Ovary (tissue), 7 donors: ENCODE measurements at regions not wholly inside any gene's neighbourhood (a gene's known extent, or its start where the extent isn't known, plus 50 kb on each side); places are given as distances from the start of the nearest gene placed in this dataset.

Source experiments
- DNase-seq, 5 donors: peaks; one replicate each; pipeline ENCODE4 v3.0.0-alpha.2; 2019 to 2020
- H3K27ac ChIP-seq, 2 donors: fragments of 200-600 bp; one replicate each; pipeline versions ENCODE4 v1.5.1 to v1.8.0; 2019 to 2022
- H3K27me3 ChIP-seq: fragments of 200-600 bp; one replicate; pipeline ENCODE4 v1.8.0; 2022
- H3K36me3 ChIP-seq: fragments of 200-600 bp; sonication (generic); one replicate; pipeline ENCODE4 v1.5.1; 2019
- H3K4me1 ChIP-seq: one replicate; pipeline ENCODE4 v1.8.1; 2013; ENCODE audit warnings: mild to moderate bottlenecking, moderate library complexity; ENCODE audit not compliant: insufficient read depth
- H3K4me3 ChIP-seq: fragments of 200-600 bp; sonication (generic); one replicate; pipeline ENCODE4 v1.5.1; 2017
- H3K9me3 ChIP-seq, 2 donors: fragments of 200-600 bp in 1 of 2; sonication (generic) in 1 of 2; one replicate each; pipeline versions ENCODE4 v1.5.1 to v1.8.1; 2013 to 2019; ENCODE audit warnings: mild to moderate bottlenecking in 1 of 2, moderate library complexity in 1 of 2
- EP300 ChIP-seq: sonication (generic); formaldehyde crosslinking; IDR thresholded peaks from one replicate; pipeline ENCODE4 v1.6.1; 2017; ENCODE audit warnings: antibody characterized with exemption
- POLR2A ChIP-seq: fragments of 450-650 bp; IDR thresholded peaks from one replicate; pipeline ENCODE4 v1.6.1; 2017; ENCODE audit warnings: antibody characterized with exemption, mild to moderate bottlenecking, moderate library complexity
- WGBS, 3 donors: extraction: QIAGEN DNeasy Blood & Tissue Kit in 1 of 3; methylation state at CpG; one replicate each; pipeline versions ENCODE4 v1.1.5 to v1.1.7; 2013 to 2017; 5-methylcytosine and 5-hydroxymethylcytosine counted together
- intact Hi-C, 4 donors: fragments of 100-400 bp; cut with DNase I; formaldehyde crosslinking; loops; one replicate each; pipeline versions ENCODE4 v1.11.0 to v1.15.1; 2022 to 2023
- TF ChIP-seq, protein P1 (sequence below), 3 donors: fragments of 450-650 bp in 2 of 3; fragments of 200-600 bp in 1 of 3; IDR thresholded peaks; one replicate each; pipeline versions ENCODE4 v1.5.1 to v1.8.0; 2016 to 2022; ENCODE audit warnings: antibody characterized with exemption in 3 of 3, mild to moderate bottlenecking in 1 of 3
- donor health status: DM: no; HTN: no; CAD: no; lungs with moderate emphysema.
- donor health status: DM: no; HTN: no; CAD: no.
- donor health status: Bipolar disorder and iron deficiency.
- donor health status: DM: no; HTN: no; CAD: no.
- donor health status: DM: yes; HTN: yes; CAD: no.

GRCh38 chr5:88393042-88393441 is 124.4 kb upstream of the TMEM161B start:
- intact Hi-C loops: no loop called here
- TF ChIP-seq, protein P1, sequence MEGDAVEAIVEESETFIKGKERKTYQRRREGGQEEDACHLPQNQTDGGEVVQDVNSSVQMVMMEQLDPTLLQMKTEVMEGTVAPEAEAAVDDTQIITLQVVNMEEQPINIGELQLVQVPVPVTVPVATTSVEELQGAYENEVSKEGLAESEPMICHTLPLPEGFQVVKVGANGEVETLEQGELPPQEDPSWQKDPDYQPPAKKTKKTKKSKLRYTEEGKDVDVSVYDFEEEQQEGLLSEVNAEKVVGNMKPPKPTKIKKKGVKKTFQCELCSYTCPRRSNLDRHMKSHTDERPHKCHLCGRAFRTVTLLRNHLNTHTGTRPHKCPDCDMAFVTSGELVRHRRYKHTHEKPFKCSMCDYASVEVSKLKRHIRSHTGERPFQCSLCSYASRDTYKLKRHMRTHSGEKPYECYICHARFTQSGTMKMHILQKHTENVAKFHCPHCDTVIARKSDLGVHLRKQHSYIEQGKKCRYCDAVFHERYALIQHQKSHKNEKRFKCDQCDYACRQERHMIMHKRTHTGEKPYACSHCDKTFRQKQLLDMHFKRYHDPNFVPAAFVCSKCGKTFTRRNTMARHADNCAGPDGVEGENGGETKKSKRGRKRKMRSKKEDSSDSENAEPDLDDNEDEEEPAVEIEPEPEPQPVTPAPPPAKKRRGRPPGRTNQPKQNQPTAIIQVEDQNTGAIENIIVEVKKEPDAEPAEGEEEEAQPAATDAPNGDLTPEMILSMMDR (IDR thresholded peaks at IDR 0.05): no peak
- TF ChIP-seq EP300: no peak
- Histone ChIP-seq H3K4me3 (no peak overlapping the region), H3K4me1 (no peaks in the 10 kb centered on the region), H3K27me3 (no peaks in the 10 kb centered on the region), H3K36me3 (no peaks in the 10 kb centered on the region), H3K27ac (no peak overlapping the region), H3K9me3 (no peaks in the 10 kb centered on the region)
- no peak for DNase-seq
- WGBS, 3 donors: 73 to 83% (median 77%) methylated on average over 2 of the region's 2 CpGs

- 36 to 45% (median 37%) methylated on average over 3 of the region's 3 CpGs for WGBS, 3 donors
- intact Hi-C loops: no loop called here
These were observed 123.3 kb upstream of the TMEM161B start for GRCh38 chr5:88391991-88392390.

GRCh38 chr5:88391116-88391515 is 122.5 kb upstream of the TMEM161B start:
- no peaks in the 10 kb centered on the region for H3K27me3 ChIP-seq
- DNase-seq: no peak
- no peak for TF ChIP-seq POLR2A
- TF ChIP-seq, protein P1 (IDR thresholded peaks at IDR 0.05): no peak
- no peak for TF ChIP-seq EP300
- no peaks in the 10 kb centered on the region for H3K4me1 ChIP-seq
- intact Hi-C loops: no loop called here
- H3K4me3 ChIP-seq: no peak overlapping the region
- H3K9me3 ChIP-seq: no peaks in the 10 kb centered on the region
- WGBS, 3 donors: 67 to 80% (median 74%) methylated on average over 8 of the region's 8 CpGs
- H3K27ac ChIP-seq: no peak overlapping the region
- no peaks in the 10 kb centered on the region for H3K36me3 ChIP-seq

More at GRCh38 chr5:88391991-88392390, 123.3 kb upstream of the TMEM161B start:
- no peak overlapping the region for H3K4me3 ChIP-seq
- no peaks in the 10 kb centered on the region for H3K4me1 ChIP-seq
- H3K9me3 ChIP-seq: no peaks in the 10 kb centered on the region
- no peak for DNase-seq
- TF ChIP-seq, protein P1 (IDR thresholded peaks at IDR 0.05): no peak
- TF ChIP-seq EP300: no peak
- TF ChIP-seq POLR2A: no peak
- no peaks in the 10 kb centered on the region for H3K27me3 ChIP-seq
- no peaks in the 10 kb centered on the region for H3K36me3 ChIP-seq
- H3K27ac ChIP-seq: no peak overlapping the region

GRCh38 chr5:88390481-88390880 is 121.8 kb upstream of the TMEM161B start:
- Histone ChIP-seq H3K27me3 (no peaks in the 10 kb centered on the region), H3K4me3 (no peak overlapping the region), H3K27ac (no peak overlapping the region), H3K36me3 (no peaks in the 10 kb centered on the region), H3K4me1 (no peaks in the 10 kb centered on the region), H3K9me3 (no peaks in the 10 kb centered on the region)
- intact Hi-C loops: no loop called here
- TF ChIP-seq POLR2A (no peak), EP300 (no peak)
- TF ChIP-seq, protein P1 (IDR thresholded peaks at IDR 0.05): no peak
- WGBS, 3 donors: 35 to 64% (median 48%) methylated on average over 2 of the region's 2 CpGs
- no peak for DNase-seq

DNA sequence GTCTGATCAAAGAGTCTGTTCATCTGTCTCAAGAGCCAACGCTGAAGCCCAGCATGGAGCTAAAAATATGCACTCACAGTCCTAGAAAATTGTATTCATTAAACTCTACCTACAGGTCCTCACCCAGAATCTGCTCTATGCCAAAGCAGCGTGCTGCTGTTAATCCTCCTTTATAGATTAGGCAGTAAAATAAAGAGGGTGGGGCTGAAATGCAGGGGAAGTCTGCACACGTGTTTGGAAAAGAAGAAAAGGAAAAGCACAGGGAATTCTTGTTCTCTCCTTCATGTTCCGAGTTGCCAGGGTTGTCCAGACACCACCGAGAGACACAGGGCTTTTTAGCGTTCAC is 121.4 kb upstream of the TMEM161B start:
- no peaks in the 10 kb centered on the region for H3K9me3 ChIP-seq
- H3K4me3 ChIP-seq: no peak overlapping the region
- no peak for DNase-seq
- no peaks in the 10 kb centered on the region for H3K4me1 ChIP-seq
- 72 to 78% (median 73%) methylated on average over 6 of the region's 6 CpGs for WGBS, 3 donors
- TF ChIP-seq POLR2A (no peak), EP300 (no peak)
- TF ChIP-seq, protein P1 (IDR thresholded peaks at IDR 0.05): no peak
- no peak overlapping the region for H3K27ac ChIP-seq
- intact Hi-C loops: no loop called here
- no peaks in the 10 kb centered on the region for H3K27me3 ChIP-seq
- no peaks in the 10 kb centered on the region for H3K36me3 ChIP-seq
